Ramos (cell line): ENCODE measurements at regions not wholly inside any gene's neighbourhood (a gene's known extent, or its start where the extent isn't known, plus 50 kb on each side); places are given as distances from the start of the nearest gene placed in this dataset.

Experiments
- in situ Hi-C: fragments of 300-500 bp; cut with MboI; formaldehyde crosslinking; loops from one replicate; pipeline ENCODE4 v1.14.3; 2022; ENCODE audit warnings: low sequenced_read_pairs; ENCODE audit not compliant: unreplicated experiment

DNA sequence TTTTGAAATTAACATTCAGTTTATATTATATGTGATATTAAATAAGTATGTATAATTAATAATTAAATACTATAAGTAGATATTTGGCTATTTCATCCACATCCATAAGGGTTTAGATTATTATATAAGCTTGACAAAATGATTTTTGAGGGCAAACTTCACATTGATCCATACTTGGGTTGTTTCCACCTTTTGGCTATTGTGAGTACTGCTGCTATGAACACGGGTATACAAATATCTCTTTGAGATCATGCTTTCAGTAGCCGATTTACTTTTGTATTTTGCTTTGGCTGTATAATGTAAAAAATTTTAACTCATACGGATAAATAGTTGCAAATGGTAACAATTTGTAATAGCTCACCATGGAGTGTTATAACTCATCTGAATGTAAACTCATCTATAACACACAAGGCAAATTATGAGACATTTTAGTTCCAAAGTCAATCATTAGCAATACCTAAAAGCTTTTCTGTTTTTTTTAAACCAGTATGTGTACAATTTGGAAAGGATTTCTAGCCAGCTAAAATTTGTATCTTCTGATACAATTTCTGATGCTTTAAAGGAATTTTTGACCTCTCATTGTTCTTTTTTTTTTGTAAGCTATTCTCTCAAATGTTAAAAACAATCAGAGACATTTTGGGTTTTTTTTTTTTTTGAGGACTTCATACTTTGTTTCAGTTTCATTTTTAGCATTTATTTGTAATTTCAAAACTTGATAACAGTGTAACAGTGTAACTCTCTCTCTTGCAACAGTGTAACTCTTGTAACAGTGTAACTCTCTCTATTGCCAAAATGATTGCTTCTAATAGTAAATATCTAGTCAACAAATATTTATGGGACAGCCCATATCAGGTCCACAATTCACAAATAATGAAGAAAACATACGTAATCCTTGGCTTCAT is 51.8 kb upstream of the ARX start:
- in situ Hi-C loops = no loop called here

DNA sequence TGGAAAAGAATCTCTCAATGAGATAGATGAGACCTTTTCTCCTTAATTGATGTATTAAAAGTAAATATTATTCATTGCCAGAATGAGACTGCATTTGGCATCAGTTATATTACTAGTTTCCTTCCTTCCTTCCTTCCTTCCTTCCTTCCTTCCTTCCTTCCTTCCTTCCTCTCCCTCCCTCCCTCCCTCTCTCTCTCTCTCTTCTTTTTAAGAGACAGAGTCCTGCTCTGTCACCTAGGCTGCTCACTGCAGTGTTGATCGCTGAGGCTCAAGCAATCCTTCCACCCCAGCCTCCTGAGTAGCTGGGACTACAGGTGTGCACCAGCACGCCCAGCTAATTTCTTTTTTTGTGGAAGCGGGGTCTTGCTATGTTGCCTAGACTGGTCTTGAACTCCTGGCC is 50.4 kb upstream of the ARX start:
- in situ Hi-C loops = no loop called here
